OCI-LY1 (cell line): ENCODE measurements at regions not wholly inside any gene's neighbourhood (a gene's known extent, or its start where the extent isn't known, plus 50 kb on each side); places are given as distances from the start of the nearest gene placed in this dataset.

ENCODE experiments used
- H2AFZ ChIP-seq: fragments of 200-600 bp; sonication (generic), shearing (Covaris generic); 2 replicates; pipeline ENCODE4 v1.6.0; 2014; ENCODE audit warnings: antibody characterized with exemption, mild to moderate bottlenecking, low read length
- H3F3A ChIP-seq: fragments of 200-600 bp; sonication (generic), shearing (Covaris generic); 2 replicates; pipeline ENCODE4 v1.6.0; 2014; ENCODE audit warnings: mild to moderate bottlenecking, antibody characterized with exemption, low read length, moderate library complexity; ENCODE audit not compliant: insufficient read depth
- H3K27ac ChIP-seq: fragments of 200-600 bp; sonication (generic); 2 replicates; pipeline ENCODE4 v1.5.1; 2014; ENCODE audit warnings: low read length, mixed run types, mild to moderate bottlenecking, low read depth; ENCODE audit not compliant: poor library complexity, severe bottlenecking
- H3K27me3 ChIP-seq: fragments of 200-600 bp; sonication (generic); 2 replicates; pipeline ENCODE4 v1.6.0; 2014; ENCODE audit warnings: antibody characterized with exemption, mild to moderate bottlenecking, low read length, moderate library complexity; ENCODE audit not compliant: insufficient read depth
- H3K36me3 ChIP-seq: fragments of 200-600 bp; sonication (generic); 2 replicates; pipeline ENCODE4 v1.6.1; 2014; ENCODE audit warnings: mild to moderate bottlenecking, antibody characterized with exemption, low read length, moderate library complexity, mixed read lengths; ENCODE audit not compliant: insufficient read depth
- H3K4me1 ChIP-seq: fragments of 200-600 bp; sonication (generic); 2 replicates; pipeline ENCODE4 v1.5.1; 2014; ENCODE audit warnings: mild to moderate bottlenecking, low read length, moderate library complexity; ENCODE audit not compliant: insufficient read depth, severe bottlenecking
- H3K4me2 ChIP-seq: fragments of 200-600 bp; sonication (generic), shearing (Covaris generic); 2 replicates; pipeline ENCODE4 v1.6.1; 2014; ENCODE audit warnings: low read length
- H3K4me3 ChIP-seq: fragments of 200-600 bp; sonication (generic); 2 replicates; pipeline ENCODE4 v1.5.1; 2014; ENCODE audit warnings: low read length, low read depth, mild to moderate bottlenecking, mixed read lengths; ENCODE audit not compliant: poor library complexity, severe bottlenecking
- H3K79me2 ChIP-seq: fragments of 200-600 bp; shearing (Covaris generic); 2 replicates; pipeline ENCODE4 v1.6.1; 2016; ENCODE audit warnings: mixed run types, low read length, mixed read lengths; ENCODE audit not compliant: insufficient read depth
- H3K9ac ChIP-seq: fragments of 200-600 bp; sonication (generic), shearing (Covaris generic); 2 replicates; pipeline ENCODE4 v1.6.1; 2014; ENCODE audit warnings: mild to moderate bottlenecking, low read length, mixed read lengths
- H3K9me2 ChIP-seq: fragments of 200-600 bp; sonication (generic), shearing (Covaris generic); 2 replicates; pipeline ENCODE4 v1.6.1; 2014; ENCODE audit warnings: low read depth, mild to moderate bottlenecking, low read length, mixed read lengths
- H3K9me3 ChIP-seq: fragments of 200-600 bp; shearing (Covaris generic); 2 replicates; pipeline ENCODE4 v1.6.1; 2014; ENCODE audit warnings: low read length, mixed read lengths
- H4K20me1 ChIP-seq: fragments of 200-600 bp; sonication (generic), shearing (Covaris generic); 2 replicates; pipeline ENCODE4 v1.6.0; 2016; ENCODE audit warnings: mild to moderate bottlenecking, low read length; ENCODE audit not compliant: insufficient read depth
- CTCF ChIP-seq: fragments of 200-600 bp; sonication (generic), shearing (Covaris generic); IDR thresholded peaks from 2 replicates; pipeline ENCODE4 v1.5.1; 2017; ENCODE audit warnings: mild to moderate bottlenecking, antibody characterized with exemption, low read length, moderate library complexity, mixed read lengths
- EZH2 ChIP-seq: fragments of 200-600 bp; sonication (generic), shearing (Covaris generic); IDR thresholded peaks from 2 replicates; pipeline ENCODE4 v1.8.0; 2017; ENCODE audit warnings: borderline replicate concordance, mixed run types, mild to moderate bottlenecking, antibody characterized with exemption, low read length, moderate library complexity, mixed read lengths

DNA sequence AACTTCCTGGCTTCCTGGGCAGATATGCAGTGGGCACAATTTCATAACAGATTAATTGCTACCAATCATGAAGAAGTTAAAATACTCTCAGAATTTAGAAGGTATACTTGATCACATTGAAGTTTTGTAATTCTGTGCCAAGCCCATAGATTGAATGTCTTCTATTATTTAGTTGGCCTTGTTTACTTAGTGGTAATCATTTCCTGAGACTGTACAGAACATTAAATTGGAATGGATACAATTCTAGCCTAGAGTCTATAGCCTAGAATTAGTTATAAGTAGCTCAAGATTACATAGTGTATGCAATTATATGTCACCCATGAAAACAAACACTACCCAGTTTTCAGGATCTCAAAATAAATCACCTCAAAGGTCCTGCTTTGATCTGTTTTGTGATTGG is 615.8 kb downstream of the XIRP2 start:
- H3F3A ChIP-seq = no peaks in the 10 kb centered on the region
- H3K36me3 ChIP-seq = no peaks in the 10 kb centered on the region
- no peaks in the 10 kb centered on the region for H3K79me2 ChIP-seq
- no peak overlapping the region for H3K9ac ChIP-seq
- H3K27ac ChIP-seq = no peak overlapping the region
- H3K4me2 ChIP-seq = no peak overlapping the region
- H4K20me1 ChIP-seq = no peaks in the 10 kb centered on the region
- H3K27me3 ChIP-seq = no peaks in the 10 kb centered on the region
- no peak overlapping the region for H2AFZ ChIP-seq
- H3K4me1 ChIP-seq = no peaks in the 10 kb centered on the region
- H3K9me2 ChIP-seq = no peaks in the 10 kb centered on the region
- no peaks in the 10 kb centered on the region for H3K9me3 ChIP-seq
- TF ChIP-seq EZH2 (no peak), CTCF (no peak)
- H3K4me3 ChIP-seq = no peak overlapping the region

- no peaks in the 10 kb centered on the region for H3K9me3 ChIP-seq
- H3F3A ChIP-seq = no peaks in the 10 kb centered on the region
- no peaks in the 10 kb centered on the region for H4K20me1 ChIP-seq
- no peaks in the 10 kb centered on the region for H3K36me3 ChIP-seq
- H3K27ac ChIP-seq = no peak overlapping the region
- no peaks in the 10 kb centered on the region for H3K27me3 ChIP-seq
- no peak overlapping the region for H3K9ac ChIP-seq
- H3K4me2 ChIP-seq = no peak overlapping the region
- TF ChIP-seq CTCF = no peak
- TF ChIP-seq EZH2 = no peak
- H3K9me2 ChIP-seq = no peaks in the 10 kb centered on the region
- H2AFZ ChIP-seq = no peak overlapping the region
- no peaks in the 10 kb centered on the region for H3K4me1 ChIP-seq
- H3K79me2 ChIP-seq = no peaks in the 10 kb centered on the region
- no peak overlapping the region for H3K4me3 ChIP-seq
These were observed 613.3 kb downstream of the XIRP2 start for GRCh38 chr2:167501618-167502017.

DNA sequence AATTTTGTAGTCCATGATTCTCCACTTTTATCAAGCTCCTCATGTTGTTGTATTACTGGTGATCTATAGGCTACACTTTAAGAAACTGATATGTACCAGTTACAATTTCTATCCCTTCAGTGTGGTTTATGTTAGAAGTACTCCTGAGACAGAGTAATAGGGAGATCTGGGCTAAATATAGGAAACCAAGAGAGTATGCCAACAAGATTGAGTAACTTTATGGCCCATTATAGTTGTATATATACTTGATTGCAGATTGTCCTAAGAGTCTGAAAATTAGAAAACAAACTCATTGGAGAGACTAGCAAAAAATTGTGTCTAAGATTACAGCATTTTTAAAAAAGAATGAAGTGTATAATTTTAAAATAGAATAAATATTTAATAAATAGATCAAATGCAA is 605.6 kb downstream of the XIRP2 start:
- H2AFZ ChIP-seq = no peak overlapping the region
- H4K20me1 ChIP-seq = no peaks in the 10 kb centered on the region
- no peaks in the 10 kb centered on the region for H3K9me2 ChIP-seq
- no peak overlapping the region for H3K9ac ChIP-seq
- H3K79me2 ChIP-seq = no peaks in the 10 kb centered on the region
- no peaks in the 10 kb centered on the region for H3K9me3 ChIP-seq
- no peak overlapping the region for H3K27ac ChIP-seq
- no peaks in the 10 kb centered on the region for H3K4me1 ChIP-seq
- H3F3A ChIP-seq = no peaks in the 10 kb centered on the region
- no peaks in the 10 kb centered on the region for H3K36me3 ChIP-seq
- TF ChIP-seq CTCF = no peak
- TF ChIP-seq EZH2 = no peak
- no peak overlapping the region for H3K4me2 ChIP-seq
- H3K27me3 ChIP-seq = no peaks in the 10 kb centered on the region
- H3K4me3 ChIP-seq = no peak overlapping the region
